Esophagus muscularis mucosa (tissue), 4 donors: ENCODE measurements at regions not wholly inside any gene's neighbourhood (a gene's known extent, or its start where the extent isn't known, plus 50 kb on each side); places are given as distances from the start of the nearest gene placed in this dataset.

ENCODE experiments used
- DNase-seq: peaks from one replicate; pipeline ENCODE4 v3.0.0-alpha.2; 2017; ENCODE audit errors: extremely low spot score
- H3K27ac ChIP-seq, 4 donors: fragments of 200-600 bp; sonication (generic); replicated peaks in 1 of 4; 1 replicate in 3 of 4; 2 replicates in 1 of 4; pipeline ENCODE4 v1.5.1; 2016 to 2019; ENCODE audit warnings: mild to moderate bottlenecking in 1 of 4
- H3K27me3 ChIP-seq, 4 donors: fragments of 200-600 bp; sonication (generic); one replicate each; pipeline versions ENCODE4 v1.5.1 to v1.6.0; 2016 to 2019
- H3K36me3 ChIP-seq, 4 donors: fragments of 200-600 bp; sonication (generic); one replicate each; pipeline ENCODE4 v1.5.1; 2016 to 2019
- H3K4me1 ChIP-seq, 4 donors: fragments of 200-600 bp; sonication (generic); one replicate each; pipeline ENCODE4 v1.5.1; 2016 to 2019
- H3K4me3 ChIP-seq, 4 donors: fragments of 200-600 bp; sonication (generic); 1 replicate in 2 of 4; 2 replicates in 2 of 4; pipeline ENCODE4 v1.5.1; 2016 to 2019; ENCODE audit warnings: mild to moderate bottlenecking in 4 of 4, moderate library complexity in 1 of 4
- H3K9me3 ChIP-seq, 4 donors: fragments of 200-600 bp; sonication (generic); 1 replicate in 3 of 4; 2 replicates in 1 of 4; pipeline ENCODE4 v1.5.1; 2016 to 2019
- CTCF ChIP-seq, 3 experiments: fragments of 200-600 bp in 2 of 3; fragments of 450-650 bp in 1 of 3; sonication (generic) in 2 of 3; IDR thresholded peaks; one replicate each; pipeline ENCODE4 v1.5.1; 2017 to 2019; ENCODE audit warnings: antibody characterized with exemption in 3 of 3, mild to moderate bottlenecking in 2 of 3, moderate library complexity in 1 of 3
- EP300 ChIP-seq: sonication (generic); formaldehyde crosslinking; IDR thresholded peaks from one replicate; pipeline ENCODE4 v1.6.1; 2017; ENCODE audit warnings: antibody characterized with exemption
- POLR2A ChIP-seq: fragments of 450-650 bp; IDR thresholded peaks from one replicate; pipeline ENCODE4 v1.6.1; 2017; ENCODE audit warnings: antibody characterized with exemption, moderate library complexity, mild to moderate bottlenecking, low read depth
- POLR2AphosphoS5 ChIP-seq, 2 donors: sonication (generic); formaldehyde crosslinking; IDR thresholded peaks; one replicate each; pipeline ENCODE4 v1.6.1; 2017; ENCODE audit warnings: antibody characterized with exemption in 2 of 2
- WGBS: methylation state at CpG from one replicate; pipeline ENCODE4 v1.1.5; 2018; 5-methylcytosine and 5-hydroxymethylcytosine counted together
- intact Hi-C: fragments of 100-400 bp; cut with DNase I; formaldehyde crosslinking; loops from one replicate; pipeline ENCODE4 v1.15.1; 2023

DNA sequence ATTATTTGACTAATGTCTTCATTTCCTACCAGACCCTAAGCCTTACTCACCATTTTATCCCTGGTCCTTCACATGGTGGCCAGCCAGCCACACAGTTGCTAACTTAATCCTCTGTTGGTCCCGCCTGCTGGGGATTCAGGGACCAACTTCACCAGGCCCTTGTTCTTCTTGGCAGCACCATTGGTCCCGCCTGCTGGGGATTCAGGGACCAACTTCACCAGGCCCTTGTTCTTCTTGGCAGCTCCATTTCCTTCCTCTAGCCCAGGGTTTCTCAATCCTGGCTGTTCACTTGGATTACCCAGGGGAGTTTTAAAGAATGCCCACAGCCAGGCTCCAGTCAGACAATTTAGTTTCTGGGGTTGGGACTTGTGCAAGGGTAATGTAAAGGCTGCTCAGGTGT lies 233.1 kb upstream of the CSF3R start:
- Histone ChIP-seq H3K36me3 (no peaks in the 10 kb centered on the region), H3K4me3 (no peak overlapping the region), H3K4me1 (no peaks in the 10 kb centered on the region), H3K27ac (no peak overlapping the region), H3K27me3 (peaks cover 0 to 81% (median 0%) of the 10 kb centered on the region in 4 donors), H3K9me3 (no peaks in the 10 kb centered on the region)
- WGBS = 68% methylated on average over 2 of the region's 2 CpGs
- intact Hi-C loops = no loop called here
- no peak for DNase-seq
- no peak for TF ChIP-seq POLR2AphosphoS5 (IDR thresholded peaks at IDR 0.05)
- no peak for TF ChIP-seq POLR2A
- no peak for TF ChIP-seq EP300
- TF ChIP-seq CTCF (IDR thresholded peaks at IDR 0.05) = no peak

DNA sequence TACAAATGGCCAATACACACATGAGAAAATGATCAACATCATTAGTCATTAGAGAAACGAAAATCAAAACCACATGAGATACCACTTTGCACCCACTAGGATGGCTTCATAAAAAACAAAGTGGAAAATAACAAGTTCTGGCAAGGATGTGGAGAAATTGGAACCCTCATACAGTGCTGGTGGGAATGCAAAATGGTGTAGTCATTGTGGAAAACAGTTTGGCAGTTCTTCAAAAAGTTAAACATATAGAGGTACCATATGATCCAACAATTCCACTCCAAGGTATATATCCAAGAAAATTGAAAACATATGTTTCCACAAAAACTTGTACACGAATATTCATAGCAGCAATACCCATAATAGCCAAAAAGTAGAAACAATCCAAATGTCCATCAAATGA lies 231.6 kb upstream of the CSF3R start:
- no peaks in the 10 kb centered on the region for H3K4me1 ChIP-seq
- intact Hi-C loops = no loop called here
- no peaks in the 10 kb centered on the region for H3K36me3 ChIP-seq
- WGBS = 57% methylated on average over 2 of the region's 2 CpGs
- H3K27me3 ChIP-seq = peaks cover 0 to 78% (median under 1%) of the 10 kb centered on the region in 4 donors
- no peak for TF ChIP-seq POLR2A
- TF ChIP-seq POLR2AphosphoS5 (IDR thresholded peaks at IDR 0.05) = no peak
- no peak for TF ChIP-seq EP300
- no peak for TF ChIP-seq CTCF (IDR thresholded peaks at IDR 0.05)
- DNase-seq = no peak
- no peak overlapping the region for H3K4me3 ChIP-seq
- no peaks in the 10 kb centered on the region for H3K9me3 ChIP-seq
- no peak overlapping the region for H3K27ac ChIP-seq

- Histone ChIP-seq H3K4me3 (no peak overlapping the region), H3K27me3 (peaks cover 0 to 85% (median 4%) of the 10 kb centered on the region in 4 donors), H3K4me1 (no peaks in the 10 kb centered on the region), H3K36me3 (no peaks in the 10 kb centered on the region), H3K27ac (no peak overlapping the region), H3K9me3 (no peaks in the 10 kb centered on the region)
- intact Hi-C loops = no loop called here
- no peak for DNase-seq
- WGBS = 23% methylated on average over 2 of the region's 2 CpGs
- TF ChIP-seq POLR2A (no peak), CTCF (IDR thresholded peaks at IDR 0.05) (no peak), POLR2AphosphoS5 (IDR thresholded peaks at IDR 0.05) (no peak), EP300 (no peak)
These were observed 228.8 kb upstream of the CSF3R start for GRCh38 chr1:36711480-36711879.

DNA sequence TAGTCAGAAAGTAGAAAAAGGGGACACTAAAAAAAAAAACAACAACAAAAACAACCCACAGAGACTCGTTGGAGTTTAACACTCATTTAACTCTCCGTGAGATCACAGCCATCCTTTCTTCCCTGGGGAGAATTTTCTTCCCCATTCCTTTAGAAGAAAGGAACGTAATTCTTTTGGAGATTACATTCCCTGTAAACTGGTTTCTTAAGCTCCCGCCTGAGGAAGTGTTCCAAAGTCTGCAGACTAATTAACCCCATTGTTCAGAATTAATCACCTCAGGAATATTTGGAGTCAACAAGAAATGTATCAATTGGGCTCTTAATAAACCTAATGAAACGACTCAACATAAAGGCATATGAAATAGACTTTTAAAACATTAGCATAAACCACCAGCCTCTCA lies 228.2 kb upstream of the CSF3R start:
- H3K27ac ChIP-seq = no peak overlapping the region
- intact Hi-C loops = no loop called here
- H3K4me3 ChIP-seq = no peak overlapping the region
- H3K4me1 ChIP-seq = no peaks in the 10 kb centered on the region
- no peaks in the 10 kb centered on the region for H3K36me3 ChIP-seq
- no peaks in the 10 kb centered on the region for H3K9me3 ChIP-seq
- TF ChIP-seq POLR2A = no peak
- TF ChIP-seq EP300 = no peak
- no peak for TF ChIP-seq POLR2AphosphoS5 (IDR thresholded peaks at IDR 0.05)
- no peak for TF ChIP-seq CTCF (IDR thresholded peaks at IDR 0.05)
- WGBS = 22% methylated on average over 5 of the region's 5 CpGs
- no peak for DNase-seq
- H3K27me3 ChIP-seq = peaks cover 0 to 85% (median 4%) of the 10 kb centered on the region in 4 donors

GRCh38 chr1:36709869-36710481 lies 227.3 kb upstream of the CSF3R start:
- Histone ChIP-seq H3K27ac (no peak overlapping the region), H3K4me1 (no peaks in the 10 kb centered on the region), H3K27me3 (peaks cover 0 to 85% (median 4%) of the 10 kb centered on the region in 4 donors), H3K36me3 (no peaks in the 10 kb centered on the region), H3K9me3 (no peaks in the 10 kb centered on the region), H3K4me3 (no peak overlapping the region)
- WGBS = 55% methylated on average over 16 of the region's 17 CpGs
- no peak for DNase-seq
- TF ChIP-seq POLR2AphosphoS5 (IDR thresholded peaks at IDR 0.05) (no peak), EP300 (no peak), CTCF (IDR thresholded peaks at IDR 0.05) (no peak), POLR2A (no peak)
- intact Hi-C loops = no loop called here
